ENCODE measurements at regions not wholly inside any gene's neighbourhood (a gene's known extent, or its start where the extent isn't known, plus 50 kb on each side); places are given as distances from the start of the nearest gene placed in this dataset.

GRCh38 chr2:215831296-215831913 lies 181.9 kb downstream of the MREG start (continued):
- TF ChIP-seq, protein P1, sequence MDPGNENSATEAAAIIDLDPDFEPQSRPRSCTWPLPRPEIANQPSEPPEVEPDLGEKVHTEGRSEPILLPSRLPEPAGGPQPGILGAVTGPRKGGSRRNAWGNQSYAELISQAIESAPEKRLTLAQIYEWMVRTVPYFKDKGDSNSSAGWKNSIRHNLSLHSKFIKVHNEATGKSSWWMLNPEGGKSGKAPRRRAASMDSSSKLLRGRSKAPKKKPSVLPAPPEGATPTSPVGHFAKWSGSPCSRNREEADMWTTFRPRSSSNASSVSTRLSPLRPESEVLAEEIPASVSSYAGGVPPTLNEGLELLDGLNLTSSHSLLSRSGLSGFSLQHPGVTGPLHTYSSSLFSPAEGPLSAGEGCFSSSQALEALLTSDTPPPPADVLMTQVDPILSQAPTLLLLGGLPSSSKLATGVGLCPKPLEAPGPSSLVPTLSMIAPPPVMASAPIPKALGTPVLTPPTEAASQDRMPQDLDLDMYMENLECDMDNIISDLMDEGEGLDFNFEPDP (CRISPR knock-in tag; conservative IDR thresholded peaks at IDR 0.05) = no peak
- TF ChIP-seq KLF12 (CRISPR knock-in tag; IDR thresholded peaks at IDR 0.05; ENCODE audit: borderline replicate concordance) (no peak), ZFP37 (CRISPR knock-in tag; IDR thresholded peaks at IDR 0.05; ENCODE audit: borderline replicate concordance) (no peak), ZSCAN12 (CRISPR knock-in tag; IDR thresholded peaks at IDR 0.05) (no peak), ISX (CRISPR knock-in tag; conservative IDR thresholded peaks at IDR 0.05) (no peak), ZBTB42 (CRISPR knock-in tag; IDR thresholded peaks at IDR 0.05) (no peak), SP140L (CRISPR knock-in tag; IDR thresholded peaks at IDR 0.05; ENCODE audit: borderline replicate concordance) (peak; percentile 60; the same call in 1 of the 2 replicates), HES4 (CRISPR knock-in tag; IDR thresholded peaks at IDR 0.05; ENCODE audit: borderline replicate concordance) (no peak), XRCC5 (optimal IDR thresholded peaks at IDR 0.05; ENCODE audit: low read length) (peak; percentile 18), SIX4 (CRISPR knock-in tag; IDR thresholded peaks at IDR 0.05) (peak; percentile 39; the same call in 1 of the 2 replicates), MXI1 (IDR thresholded peaks at IDR 0.05; ENCODE audit: borderline replicate concordance, low read depth, low read length) (no peak), PBX3 (CRISPR knock-in tag; IDR thresholded peaks at IDR 0.05; ENCODE audit: borderline replicate concordance) (no peak), ZSCAN30 (CRISPR knock-in tag; IDR thresholded peaks at IDR 0.05) (peak; percentile 58; the same call in 1 of the 2 replicates), ZNF776 (CRISPR knock-in tag; IDR thresholded peaks at IDR 0.05) (no peak), ZNF781 (CRISPR knock-in tag; IDR thresholded peaks at IDR 0.05; ENCODE audit: borderline replicate concordance, not compliant biosample characterization) (no peak), ZFP36 (IDR thresholded peaks at IDR 0.05; ENCODE audit: borderline replicate concordance, low read depth, low read length, partially characterized antibody) (no peak), ZNF564 (CRISPR knock-in tag; IDR thresholded peaks at IDR 0.05) (no peak), GATAD1 (CRISPR knock-in tag; IDR thresholded peaks at IDR 0.05) (no peak)
- TF ChIP-seq, protein P2, sequence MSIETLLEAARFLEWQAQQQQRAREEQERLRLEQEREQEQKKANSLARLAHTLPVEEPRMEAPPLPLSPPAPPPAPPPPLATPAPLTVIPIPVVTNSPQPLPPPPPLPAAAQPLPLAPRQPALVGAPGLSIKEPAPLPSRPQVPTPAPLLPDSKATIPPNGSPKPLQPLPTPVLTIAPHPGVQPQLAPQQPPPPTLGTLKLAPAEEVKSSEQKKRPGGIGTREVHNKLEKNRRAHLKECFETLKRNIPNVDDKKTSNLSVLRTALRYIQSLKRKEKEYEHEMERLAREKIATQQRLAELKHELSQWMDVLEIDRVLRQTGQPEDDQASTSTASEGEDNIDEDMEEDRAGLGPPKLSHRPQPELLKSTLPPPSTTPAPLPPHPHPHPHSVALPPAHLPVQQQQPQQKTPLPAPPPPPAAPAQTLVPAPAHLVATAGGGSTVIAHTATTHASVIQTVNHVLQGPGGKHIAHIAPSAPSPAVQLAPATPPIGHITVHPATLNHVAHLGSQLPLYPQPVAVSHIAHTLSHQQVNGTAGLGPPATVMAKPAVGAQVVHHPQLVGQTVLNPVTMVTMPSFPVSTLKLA (IDR thresholded peaks at IDR 0.05) = no peak
- TF ChIP-seq, protein P3, sequence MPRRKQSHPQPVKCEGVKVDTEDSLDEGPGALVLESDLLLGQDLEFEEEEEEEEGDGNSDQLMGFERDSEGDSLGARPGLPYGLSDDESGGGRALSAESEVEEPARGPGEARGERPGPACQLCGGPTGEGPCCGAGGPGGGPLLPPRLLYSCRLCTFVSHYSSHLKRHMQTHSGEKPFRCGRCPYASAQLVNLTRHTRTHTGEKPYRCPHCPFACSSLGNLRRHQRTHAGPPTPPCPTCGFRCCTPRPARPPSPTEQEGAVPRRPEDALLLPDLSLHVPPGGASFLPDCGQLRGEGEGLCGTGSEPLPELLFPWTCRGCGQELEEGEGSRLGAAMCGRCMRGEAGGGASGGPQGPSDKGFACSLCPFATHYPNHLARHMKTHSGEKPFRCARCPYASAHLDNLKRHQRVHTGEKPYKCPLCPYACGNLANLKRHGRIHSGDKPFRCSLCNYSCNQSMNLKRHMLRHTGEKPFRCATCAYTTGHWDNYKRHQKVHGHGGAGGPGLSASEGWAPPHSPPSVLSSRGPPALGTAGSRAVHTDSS (CRISPR knock-in tag; conservative IDR thresholded peaks at IDR 0.05) = no peak
- TF ChIP-seq, protein P4, sequence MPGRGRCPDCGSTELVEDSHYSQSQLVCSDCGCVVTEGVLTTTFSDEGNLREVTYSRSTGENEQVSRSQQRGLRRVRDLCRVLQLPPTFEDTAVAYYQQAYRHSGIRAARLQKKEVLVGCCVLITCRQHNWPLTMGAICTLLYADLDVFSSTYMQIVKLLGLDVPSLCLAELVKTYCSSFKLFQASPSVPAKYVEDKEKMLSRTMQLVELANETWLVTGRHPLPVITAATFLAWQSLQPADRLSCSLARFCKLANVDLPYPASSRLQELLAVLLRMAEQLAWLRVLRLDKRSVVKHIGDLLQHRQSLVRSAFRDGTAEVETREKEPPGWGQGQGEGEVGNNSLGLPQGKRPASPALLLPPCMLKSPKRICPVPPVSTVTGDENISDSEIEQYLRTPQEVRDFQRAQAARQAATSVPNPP (CRISPR knock-in tag; IDR thresholded peaks at IDR 0.05) = no peak
- TF ChIP-seq, protein P5, sequence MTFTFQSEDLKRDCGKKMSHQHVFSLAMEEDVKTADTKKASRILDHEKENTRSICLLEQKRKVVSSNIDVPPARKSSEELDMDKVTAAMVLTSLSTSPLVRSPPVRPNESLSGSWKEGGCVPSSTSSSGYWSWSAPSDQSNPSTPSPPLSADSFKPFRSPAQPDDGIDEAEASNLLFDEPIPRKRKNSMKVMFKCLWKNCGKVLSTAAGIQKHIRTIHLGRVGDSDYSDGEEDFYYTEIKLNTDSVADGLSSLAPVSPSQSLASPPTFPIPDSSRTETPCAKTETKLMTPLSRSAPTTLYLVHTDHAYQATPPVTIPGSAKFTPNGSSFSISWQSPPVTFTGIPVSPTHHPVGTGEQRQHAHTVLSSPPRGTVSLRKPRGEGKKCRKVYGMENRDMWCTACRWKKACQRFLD (CRISPR knock-in tag; IDR thresholded peaks at IDR 0.05; ENCODE audit: borderline replicate concordance) = no peak

All from HepG2 (cell line).